ENCODE measurements at regions not wholly inside any gene's neighbourhood (a gene's known extent, or its start where the extent isn't known, plus 50 kb on each side); places are given as distances from the start of the nearest gene placed in this dataset.

DNA sequence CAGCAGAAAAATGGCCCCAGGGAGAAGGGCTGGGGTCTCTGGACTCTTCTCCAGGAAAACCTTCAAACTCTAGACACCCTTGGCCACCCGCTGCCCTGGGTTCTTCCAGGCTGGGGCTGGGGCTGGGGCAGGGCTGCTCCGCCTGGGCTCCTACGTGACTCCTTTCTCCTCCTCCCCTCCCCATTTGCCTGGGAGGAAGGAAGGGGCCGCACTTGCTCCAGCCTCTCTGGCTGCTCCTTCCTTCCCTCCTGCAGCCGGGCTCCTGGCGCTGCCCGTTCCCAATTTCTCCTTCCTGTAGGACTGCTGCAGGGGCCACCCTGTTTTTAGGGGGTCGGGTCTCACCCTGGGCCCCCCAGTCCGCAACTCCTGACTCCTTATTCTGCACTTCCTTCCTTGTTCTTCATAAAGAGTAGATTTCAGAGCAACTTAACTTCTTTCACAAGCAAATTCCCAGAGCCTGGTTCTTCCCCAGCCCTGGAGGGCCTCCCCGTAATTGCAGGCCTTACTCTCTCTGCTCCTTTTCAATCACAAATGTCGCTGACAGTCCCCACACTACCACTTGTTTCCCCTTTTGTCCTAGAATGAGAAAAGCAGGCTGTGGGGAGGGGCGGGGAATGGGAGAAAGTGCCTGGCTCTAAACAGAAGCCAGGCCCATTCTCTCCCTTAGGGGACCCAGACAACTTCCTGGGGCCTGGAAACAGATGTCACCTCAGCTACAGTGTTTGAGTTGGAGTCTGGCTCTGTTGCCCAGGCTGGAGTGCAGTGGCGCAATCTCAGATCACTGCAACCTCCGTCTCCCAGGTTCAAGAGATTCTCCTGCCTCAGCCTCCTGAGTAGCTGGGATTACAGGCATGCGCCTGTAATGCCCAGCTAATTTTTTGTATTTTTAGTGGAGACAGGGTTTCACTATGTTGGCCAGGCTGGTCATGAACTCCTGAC is 137.8 kb downstream of the ENGASE start:
- no peak for TF ChIP-seq EZH2 (IDR thresholded peaks at IDR 0.05; ENCODE audit: insufficient read depth, poor library complexity, severe bottlenecking)
- no peak for TF ChIP-seq EZH2phosphoT487 (IDR thresholded peaks at IDR 0.05; ENCODE audit: insufficient read depth, low read depth)

Measured in GM23248 (cell line).